Chondrocyte (in vitro differentiated cells): ENCODE measurements at regions not wholly inside any gene's neighbourhood (a gene's known extent, or its start where the extent isn't known, plus 50 kb on each side); places are given as distances from the start of the nearest gene placed in this dataset.

Experiments
- DNase-seq: peaks from one replicate; pipeline ENCODE4 v3.0.0; 2021; ENCODE audit warnings: mixed read lengths, low spot score
- H3K27ac Mint-ChIP-seq: one replicate; pipeline ENCODE4 v1.8.0; 2021; ENCODE audit warnings: mild to moderate bottlenecking, moderate library complexity, mixed read lengths; ENCODE audit not compliant: unreplicated experiment
- H3K27me3 Mint-ChIP-seq: 2 replicates; pipeline ENCODE4 v1.8.0; 2021; ENCODE audit warnings: low read depth, mixed read lengths
- H3K36me3 Mint-ChIP-seq: 2 replicates; pipeline ENCODE4 v1.8.0; 2021; ENCODE audit warnings: low read depth, mixed read lengths
- H3K4me1 Mint-ChIP-seq: 2 replicates; pipeline ENCODE4 v1.8.0; 2021; ENCODE audit warnings: low read depth, mild to moderate bottlenecking, mixed read lengths
- H3K4me3 Mint-ChIP-seq: one replicate; pipeline ENCODE4 v1.8.0; 2021; ENCODE audit warnings: mild to moderate bottlenecking, moderate library complexity, mixed read lengths; ENCODE audit not compliant: unreplicated experiment
- H3K9me3 Mint-ChIP-seq: 2 replicates; pipeline ENCODE4 v1.8.0; 2021; ENCODE audit warnings: low read depth, mixed read lengths
- TF ChIP-seq, protein P1 (sequence below): fragments of 200-600 bp; sonication (generic); IDR thresholded peaks from 2 replicates; pipeline ENCODE4 v1.5.0; 2021; ENCODE audit warnings: antibody characterized with exemption, mild to moderate bottlenecking, moderate library complexity

DNA sequence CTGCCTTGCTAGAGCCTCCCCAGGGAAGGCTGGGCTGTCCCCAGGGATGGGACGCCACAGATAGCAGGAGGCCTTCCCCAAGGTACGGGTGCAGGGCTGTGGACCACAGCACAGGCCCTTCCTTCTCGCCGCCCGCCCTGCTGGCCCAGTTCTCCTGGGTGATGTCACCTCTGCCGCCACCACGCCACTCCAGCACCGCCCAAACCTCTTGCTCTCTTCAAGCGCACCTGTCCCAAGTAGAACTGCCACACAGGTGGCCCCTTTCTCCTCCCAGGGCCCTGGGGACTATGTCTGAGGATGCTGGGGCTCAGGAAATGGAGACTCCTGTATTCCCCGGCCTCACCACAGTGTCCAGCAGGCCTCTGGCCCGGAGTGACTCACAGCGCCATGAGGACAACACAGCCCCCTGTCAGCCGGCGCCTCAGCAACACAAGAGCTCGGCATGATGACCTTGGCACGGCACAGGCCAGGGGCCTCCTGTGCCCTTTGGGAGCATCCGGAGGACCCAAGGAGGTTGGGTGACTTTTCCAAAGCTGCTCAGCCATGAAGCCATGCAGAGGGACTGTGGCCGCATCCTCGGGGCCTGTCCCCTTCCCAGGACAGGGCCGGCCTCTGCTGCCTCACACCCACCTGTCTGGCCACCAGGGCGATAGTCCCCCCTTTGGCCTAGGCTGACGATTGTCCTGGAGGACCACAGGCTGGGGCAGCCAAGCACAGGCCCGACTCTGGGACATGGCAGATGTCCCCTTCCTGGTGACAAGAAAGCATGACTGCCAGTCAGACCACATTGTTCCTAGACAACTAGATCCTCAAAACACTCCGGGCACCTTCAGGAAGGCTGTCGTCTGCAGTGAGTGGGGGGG lies 1023.5 kb downstream of the BRD1 start:
- no peak for DNase-seq
- no peaks in the 10 kb centered on the region for H3K36me3 Mint-ChIP-seq
- peaks cover 2% of the 10 kb centered on the region for H3K27me3 Mint-ChIP-seq
- no peak overlapping the region for H3K4me3 Mint-ChIP-seq
- H3K4me1 Mint-ChIP-seq, result no peaks in the 10 kb centered on the region
- no peak overlapping the region for H3K27ac Mint-ChIP-seq
- TF ChIP-seq, protein P1, sequence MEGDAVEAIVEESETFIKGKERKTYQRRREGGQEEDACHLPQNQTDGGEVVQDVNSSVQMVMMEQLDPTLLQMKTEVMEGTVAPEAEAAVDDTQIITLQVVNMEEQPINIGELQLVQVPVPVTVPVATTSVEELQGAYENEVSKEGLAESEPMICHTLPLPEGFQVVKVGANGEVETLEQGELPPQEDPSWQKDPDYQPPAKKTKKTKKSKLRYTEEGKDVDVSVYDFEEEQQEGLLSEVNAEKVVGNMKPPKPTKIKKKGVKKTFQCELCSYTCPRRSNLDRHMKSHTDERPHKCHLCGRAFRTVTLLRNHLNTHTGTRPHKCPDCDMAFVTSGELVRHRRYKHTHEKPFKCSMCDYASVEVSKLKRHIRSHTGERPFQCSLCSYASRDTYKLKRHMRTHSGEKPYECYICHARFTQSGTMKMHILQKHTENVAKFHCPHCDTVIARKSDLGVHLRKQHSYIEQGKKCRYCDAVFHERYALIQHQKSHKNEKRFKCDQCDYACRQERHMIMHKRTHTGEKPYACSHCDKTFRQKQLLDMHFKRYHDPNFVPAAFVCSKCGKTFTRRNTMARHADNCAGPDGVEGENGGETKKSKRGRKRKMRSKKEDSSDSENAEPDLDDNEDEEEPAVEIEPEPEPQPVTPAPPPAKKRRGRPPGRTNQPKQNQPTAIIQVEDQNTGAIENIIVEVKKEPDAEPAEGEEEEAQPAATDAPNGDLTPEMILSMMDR, result no peak
- no peaks in the 10 kb centered on the region for H3K9me3 Mint-ChIP-seq

DNA sequence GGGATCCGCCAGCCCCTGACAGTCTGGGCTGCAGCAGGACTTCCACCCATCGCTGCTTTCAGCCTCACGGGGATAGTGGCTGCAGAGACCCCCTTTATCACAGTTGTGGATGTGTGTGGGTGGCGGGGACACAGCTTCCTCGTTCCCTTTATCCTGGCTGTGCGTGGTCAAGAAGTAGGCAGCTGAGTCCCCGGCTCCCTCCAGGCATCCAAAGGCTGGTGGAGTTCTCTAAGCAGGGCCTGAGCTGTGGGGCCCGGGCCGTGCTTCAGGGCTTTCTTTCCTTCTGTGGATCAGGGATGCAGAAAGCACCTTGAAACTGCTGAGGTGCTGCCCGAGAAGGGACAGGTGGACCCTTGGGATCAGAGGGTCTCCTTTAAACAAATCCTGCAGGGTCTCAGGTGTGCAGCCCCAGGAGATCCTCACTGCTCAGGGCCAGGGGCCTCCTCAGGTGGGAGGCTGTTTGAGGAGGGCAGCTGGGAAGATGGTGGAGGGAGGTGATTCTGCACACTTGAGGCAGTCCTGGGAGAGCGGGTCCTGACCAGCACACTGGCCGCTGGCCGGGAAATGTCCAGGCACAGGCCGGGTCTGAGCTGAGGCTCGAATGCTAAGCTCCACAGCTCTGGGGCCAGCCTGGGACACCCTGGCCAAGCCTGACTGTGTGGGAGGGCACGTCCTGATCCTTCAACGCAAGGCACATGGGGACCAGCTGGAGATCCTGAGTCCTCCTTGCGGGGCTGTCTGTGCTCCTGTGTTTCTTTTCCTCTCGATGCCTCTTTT lies 1024.3 kb downstream of the BRD1 start:
- no peak overlapping the region for H3K27ac Mint-ChIP-seq
- H3K4me1 Mint-ChIP-seq, result no peaks in the 10 kb centered on the region
- TF ChIP-seq, protein P1, result no peak

DNA sequence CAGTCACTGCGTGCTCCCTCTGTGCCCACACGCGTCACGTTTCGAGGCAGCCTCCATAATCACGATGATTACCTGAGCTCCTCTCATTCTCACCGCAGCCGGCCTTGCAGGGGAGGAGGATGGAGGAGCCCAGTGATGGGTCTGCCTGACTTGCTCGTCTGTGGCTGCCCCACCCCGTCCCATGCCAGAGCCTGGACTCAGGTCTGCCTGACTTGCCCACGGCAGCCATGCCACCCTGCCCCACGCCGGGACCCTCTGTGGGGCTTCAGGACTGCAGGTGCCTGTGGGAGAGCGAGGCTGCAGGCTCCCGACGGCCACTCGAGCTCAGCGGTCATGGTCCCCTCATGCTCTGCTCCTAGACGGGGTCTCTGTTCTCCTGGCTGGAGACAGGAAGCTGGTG lies 1025.1 kb downstream of the BRD1 start:
- Mint-ChIP-seq H3K4me3 (no peak overlapping the region), H3K36me3 (no peaks in the 10 kb centered on the region), H3K4me1 (no peaks in the 10 kb centered on the region), H3K9me3 (no peaks in the 10 kb centered on the region), H3K27ac (no peak overlapping the region), H3K27me3 (no peaks in the 10 kb centered on the region)
- DNase-seq, result no peak
- TF ChIP-seq, protein P1, result no peak

More for the DNA sequence above, 1024.3 kb downstream of the BRD1 start:
- no peak for DNase-seq
- Mint-ChIP-seq H3K9me3 (no peaks in the 10 kb centered on the region), H3K27me3 (no peaks in the 10 kb centered on the region), H3K36me3 (no peaks in the 10 kb centered on the region), H3K4me3 (no peak overlapping the region)

DNA sequence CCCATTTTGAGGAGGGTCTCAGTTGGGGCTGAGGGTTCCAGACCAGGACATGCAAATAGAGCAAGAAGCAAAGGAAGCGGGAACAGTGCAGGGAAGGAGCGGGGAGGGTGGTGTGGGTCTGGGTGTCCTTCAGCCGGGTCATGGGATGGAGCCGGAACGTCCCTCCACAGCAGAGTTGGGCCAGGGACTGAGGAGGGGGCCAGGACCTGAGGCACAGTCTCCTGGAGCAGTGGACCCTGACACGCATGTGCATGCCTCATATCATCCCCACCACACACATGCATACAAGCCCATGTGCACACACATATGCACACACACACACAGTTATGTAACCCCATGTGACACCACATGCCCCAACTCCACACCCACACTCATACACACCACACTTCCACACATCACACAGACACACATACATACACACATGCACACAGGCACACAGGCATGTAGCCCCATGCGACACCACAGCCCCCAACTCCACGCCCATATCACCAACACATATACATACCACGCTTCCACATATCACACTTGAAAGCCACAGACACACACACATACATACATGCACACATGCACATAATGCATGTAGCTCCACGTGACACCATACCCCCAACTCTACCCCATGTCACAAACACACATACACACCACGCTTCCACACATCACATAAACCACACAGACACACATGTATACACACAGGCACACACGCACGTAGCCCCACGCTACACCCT lies 1026.6 kb downstream of the BRD1 start:
- DNase-seq, result no peak
- no peak overlapping the region for H3K27ac Mint-ChIP-seq
- TF ChIP-seq, protein P1, result no peak
- H3K27me3 Mint-ChIP-seq, result no peaks in the 10 kb centered on the region
- no peak overlapping the region for H3K4me3 Mint-ChIP-seq
- peaks cover under 1% of the 10 kb centered on the region for H3K4me1 Mint-ChIP-seq
- H3K36me3 Mint-ChIP-seq, result no peaks in the 10 kb centered on the region
- H3K9me3 Mint-ChIP-seq, result no peaks in the 10 kb centered on the region
